ENCODE measurements at regions not wholly inside any gene's neighbourhood (a gene's known extent, or its start where the extent isn't known, plus 50 kb on each side); places are given as distances from the start of the nearest gene placed in this dataset.

DNA sequence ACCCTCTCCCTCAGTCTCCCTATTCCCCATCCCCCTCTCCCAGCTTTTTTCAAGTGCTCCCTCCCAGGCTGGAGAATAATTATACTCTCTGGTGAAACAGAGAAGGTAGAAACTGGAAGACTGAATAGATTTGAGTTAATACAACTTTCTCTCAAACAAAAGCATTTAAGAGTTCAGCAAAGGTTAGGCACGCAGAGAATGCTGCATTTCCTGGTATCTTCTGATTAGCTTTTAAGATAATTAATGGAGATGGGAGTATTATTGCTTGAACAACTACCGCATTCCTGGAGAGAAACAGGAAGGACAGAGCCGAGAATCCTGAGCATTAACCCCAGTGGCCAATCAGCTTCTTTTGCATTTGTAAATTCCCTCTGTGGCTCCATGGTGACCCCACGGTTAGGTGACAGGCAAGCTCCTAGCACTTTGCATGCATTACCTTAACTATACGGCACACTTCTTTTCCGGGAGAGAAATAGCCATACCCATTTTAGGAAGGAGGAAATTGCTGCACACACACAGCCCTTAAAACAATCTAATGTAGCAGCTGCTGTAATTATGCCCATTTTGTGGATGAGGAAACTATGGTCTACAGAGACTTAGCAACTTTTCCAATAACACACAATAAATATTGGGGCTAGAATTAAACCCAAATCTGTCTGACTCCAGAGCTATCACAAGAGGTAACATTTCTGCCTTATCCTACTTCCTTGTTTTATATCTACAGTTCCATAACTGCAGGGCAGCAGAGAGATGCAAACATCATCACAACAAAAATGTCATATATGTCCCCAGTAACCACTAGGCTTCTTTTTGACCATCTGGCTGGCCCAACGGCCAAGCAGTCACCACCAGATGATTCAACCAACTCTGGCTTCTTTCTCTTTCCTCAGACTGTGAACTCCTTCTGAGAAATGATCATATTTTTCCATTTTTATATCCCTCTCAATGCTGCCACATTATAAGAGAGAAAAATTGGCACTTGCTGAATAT lies 169.9 kb downstream of the CD24 start:
- POLR2A ChIA-PET = no interaction called here
- no peak for DNase-seq
- H3K27ac Mint-ChIP-seq = no peak overlapping the region
- intact Hi-C loops (cut with DNase I, micrococcal nuclease) = no loop called here
- no peak for ATAC-seq
- CTCF ChIA-PET = no interaction called here
- H3K4me3 Mint-ChIP-seq = no peak overlapping the region
- H3K27me3 Mint-ChIP-seq = peaks cover 10% of the 10 kb centered on the region
- peaks cover 2% of the 10 kb centered on the region for H3K36me3 Mint-ChIP-seq (ENCODE audit: low read depth)
- H3K4me1 Mint-ChIP-seq = no peaks in the 10 kb centered on the region
- peaks cover 12% of the 10 kb centered on the region for H3K9me3 Mint-ChIP-seq (ENCODE audit: low read depth)

DNA sequence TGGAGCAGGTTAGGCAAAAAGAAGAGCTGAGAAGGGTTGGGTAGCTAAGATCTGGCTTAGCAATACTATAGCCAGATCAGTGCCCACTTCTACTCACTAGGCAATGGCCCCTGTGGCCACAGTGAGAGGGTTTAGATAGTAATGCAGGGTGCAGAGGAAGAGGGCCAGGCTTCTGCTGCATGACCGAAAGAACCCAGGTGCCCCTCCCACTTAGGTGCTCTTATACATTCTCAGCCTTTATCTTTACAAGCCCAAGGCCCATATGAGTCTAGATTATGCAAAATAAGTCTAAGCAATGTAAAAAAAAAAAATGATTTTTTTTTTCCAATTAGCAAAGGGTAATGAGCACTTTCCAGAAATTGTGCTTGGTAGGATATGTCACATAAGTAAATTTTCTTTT lies 171.3 kb downstream of the CD24 start:
- H3K27me3 Mint-ChIP-seq = peaks cover 13% of the 10 kb centered on the region
- H3K4me1 Mint-ChIP-seq = no peaks in the 10 kb centered on the region
- no peak overlapping the region for H3K4me3 Mint-ChIP-seq
- CTCF ChIA-PET = no interaction called here
- ATAC-seq (no peak), DNase-seq (no peak)
- no peak overlapping the region for H3K27ac Mint-ChIP-seq
- H3K9me3 Mint-ChIP-seq (ENCODE audit: low read depth) = peaks cover 4% of the 10 kb centered on the region
- H3K36me3 Mint-ChIP-seq (ENCODE audit: low read depth) = no peaks in the 10 kb centered on the region
- intact Hi-C loops (cut with DNase I, micrococcal nuclease) = no loop called here
- POLR2A ChIA-PET = interaction anchor here (0.5 kb wide), 1 partner anchor 42 kb away, joined by 3 read pairs; no protein-coding TSS in a partner anchor

DNA sequence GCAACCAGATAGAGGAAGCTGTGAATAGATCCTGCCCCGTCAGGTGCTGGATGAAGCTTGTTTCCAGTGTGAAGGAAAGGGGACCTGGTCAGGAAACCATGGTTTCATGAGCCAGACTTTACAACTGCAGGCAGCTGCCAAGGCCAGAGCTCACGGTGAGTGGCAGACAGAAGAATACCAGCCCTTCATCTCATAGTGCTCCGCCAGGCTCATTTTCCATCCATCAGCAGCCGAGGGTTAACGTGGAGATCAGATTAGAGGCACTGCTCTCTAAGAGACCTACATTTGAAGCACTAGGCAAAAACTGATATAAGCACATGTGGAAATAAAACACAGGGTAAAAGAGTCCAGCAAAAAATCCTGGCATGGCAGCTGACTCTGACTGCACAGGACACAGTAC lies 172.4 kb downstream of the CD24 start:
- ATAC-seq = no peak
- ChIA-PET CTCF (no interaction called here), POLR2A (no interaction called here)
- H3K27me3 Mint-ChIP-seq = peaks cover 13% of the 10 kb centered on the region
- no peaks in the 10 kb centered on the region for H3K36me3 Mint-ChIP-seq (ENCODE audit: low read depth)
- H3K4me1 Mint-ChIP-seq = no peaks in the 10 kb centered on the region
- no peak overlapping the region for H3K27ac Mint-ChIP-seq
- no peak overlapping the region for H3K4me3 Mint-ChIP-seq
- no peak for DNase-seq
- H3K9me3 Mint-ChIP-seq (ENCODE audit: low read depth) = no peaks in the 10 kb centered on the region
- intact Hi-C loops (cut with DNase I, micrococcal nuclease) = no loop called here

DNA sequence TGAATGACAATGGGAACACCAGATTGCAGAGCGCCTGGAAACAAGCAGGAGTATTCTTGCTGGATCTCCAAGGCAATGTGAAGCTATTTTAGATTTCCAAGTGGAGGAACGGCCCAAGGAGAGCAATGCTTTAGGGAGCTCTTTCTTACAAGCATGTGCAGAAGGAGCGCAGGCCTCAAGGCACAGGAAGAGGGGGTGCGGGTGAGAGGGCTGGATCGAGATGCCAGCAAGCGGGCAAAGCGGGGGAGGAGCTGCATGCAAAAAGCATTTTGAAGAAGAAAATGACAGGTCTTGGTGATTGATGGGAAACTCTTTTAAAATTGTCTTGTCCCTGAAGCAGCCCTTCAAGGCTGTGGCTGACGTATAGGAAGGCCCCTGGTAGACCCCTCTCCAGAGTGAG lies 171.9 kb downstream of the QRSL1 start:
- ChIA-PET POLR2A (no interaction called here), CTCF (no interaction called here)
- Mint-ChIP-seq H3K4me1 (no peaks in the 10 kb centered on the region), H3K27ac (no peak overlapping the region), H3K9me3 (ENCODE audit: low read depth) (no peaks in the 10 kb centered on the region), H3K4me3 (no peak overlapping the region), H3K27me3 (peaks cover 13% of the 10 kb centered on the region), H3K36me3 (ENCODE audit: low read depth) (no peaks in the 10 kb centered on the region)
- DNase-seq (no peak), ATAC-seq (no peak)
- intact Hi-C loops (cut with DNase I, micrococcal nuclease) = no loop called here

DNA sequence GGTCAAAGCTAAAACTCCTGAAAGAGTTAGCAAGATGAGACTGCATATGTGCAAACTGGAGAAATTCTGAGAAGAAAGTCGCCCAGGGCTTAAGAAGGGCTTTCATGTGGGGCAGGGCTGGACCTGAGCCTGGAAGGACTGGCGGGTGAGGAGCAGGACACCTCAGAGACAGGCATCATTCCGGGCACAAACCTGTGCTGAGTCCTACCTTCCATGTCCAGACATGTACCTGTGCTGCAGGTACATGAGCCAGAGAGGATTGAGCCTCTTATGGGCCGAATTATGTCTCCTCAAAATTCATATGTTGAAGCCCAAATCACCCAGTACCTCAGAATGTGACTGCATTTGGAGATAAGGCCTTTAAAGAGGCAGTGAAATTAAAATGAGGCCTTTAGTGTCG lies 171.0 kb downstream of the QRSL1 start:
- CTCF ChIA-PET = no interaction called here
- Mint-ChIP-seq H3K27ac (no peak overlapping the region), H3K4me1 (no peaks in the 10 kb centered on the region), H3K36me3 (ENCODE audit: low read depth) (no peaks in the 10 kb centered on the region), H3K27me3 (peaks cover 17% of the 10 kb centered on the region), H3K4me3 (no peak overlapping the region), H3K9me3 (ENCODE audit: low read depth) (no peaks in the 10 kb centered on the region)
- no peak for DNase-seq
- POLR2A ChIA-PET = no interaction called here
- no peak for ATAC-seq
- intact Hi-C loops (cut with DNase I, micrococcal nuclease) = no loop called here

DNA sequence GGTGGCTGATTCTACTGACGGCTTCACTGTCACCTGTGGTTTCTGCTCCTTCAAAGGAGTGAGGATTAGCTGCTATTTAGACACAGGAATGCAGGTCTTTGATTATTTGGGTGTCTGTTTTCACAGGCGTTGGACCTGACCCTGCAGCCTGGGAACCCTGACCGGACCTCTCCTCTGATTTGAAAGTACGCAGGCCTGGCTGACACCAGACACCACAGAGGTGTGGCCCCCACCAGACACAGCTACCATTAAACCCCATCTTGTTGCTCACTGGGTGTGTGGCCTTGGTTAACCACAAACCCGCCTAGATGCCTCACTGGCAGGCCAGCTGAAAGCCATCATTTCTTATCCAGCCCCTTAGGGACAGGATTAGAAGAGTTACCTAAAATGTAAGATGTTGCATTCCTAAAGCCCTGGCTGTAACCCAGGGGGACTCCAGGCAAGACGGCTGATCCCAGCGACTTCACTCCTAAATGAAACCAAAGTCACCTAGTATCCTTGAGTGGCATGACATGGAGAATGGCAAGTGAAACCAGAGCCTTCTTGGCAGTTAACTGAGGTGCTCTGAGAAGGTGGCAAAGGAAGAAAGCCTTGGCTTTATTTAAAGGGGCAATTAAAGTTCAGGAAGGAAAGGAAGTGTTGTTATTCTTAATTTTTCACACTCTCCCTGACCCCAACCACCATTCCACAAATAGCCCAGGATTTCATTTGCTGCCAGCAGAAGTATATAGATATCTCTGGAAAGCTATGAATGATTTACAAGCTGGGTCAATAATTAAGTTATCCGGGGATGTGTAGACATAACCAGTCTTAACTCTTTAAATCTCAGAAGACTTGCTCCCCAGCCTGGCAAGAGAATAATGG lies 169.9 kb downstream of the QRSL1 start:
- Mint-ChIP-seq H3K9me3 (ENCODE audit: low read depth) (no peaks in the 10 kb centered on the region), H3K4me3 (no peak overlapping the region), H3K27ac (no peak overlapping the region), H3K36me3 (ENCODE audit: low read depth) (no peaks in the 10 kb centered on the region), H3K27me3 (peaks cover 20% of the 10 kb centered on the region), H3K4me1 (no peaks in the 10 kb centered on the region)
- ATAC-seq (no peak), DNase-seq (no peak)
- intact Hi-C loops (cut with DNase I, micrococcal nuclease) = no loop called here
- ChIA-PET POLR2A (no interaction called here), CTCF (no interaction called here)

DNA sequence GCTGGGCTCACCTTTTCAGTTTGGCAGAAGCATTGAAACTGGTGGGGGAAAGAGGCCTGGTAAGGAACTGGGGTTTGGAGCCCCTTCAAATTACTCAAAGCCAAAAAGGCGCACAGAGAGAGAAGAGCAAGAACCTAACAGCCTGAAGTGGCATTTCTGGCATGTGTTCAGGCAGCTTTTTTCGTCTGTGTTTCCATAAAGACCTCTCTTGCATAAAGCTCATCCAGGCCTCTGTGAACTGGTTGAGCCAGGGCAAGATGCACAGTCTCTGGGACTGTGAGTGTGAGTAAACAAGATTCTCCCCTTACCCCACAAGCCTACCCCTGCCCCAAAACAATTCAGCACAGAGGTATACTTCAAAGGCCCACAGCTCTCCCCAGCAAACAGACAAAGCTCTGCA lies 167.8 kb downstream of the QRSL1 start:
- Mint-ChIP-seq H3K27ac (no peak overlapping the region), H3K9me3 (ENCODE audit: low read depth) (no peaks in the 10 kb centered on the region), H3K4me3 (no peak overlapping the region), H3K36me3 (ENCODE audit: low read depth) (no peaks in the 10 kb centered on the region), H3K27me3 (peaks cover 29% of the 10 kb centered on the region), H3K4me1 (no peaks in the 10 kb centered on the region)
- POLR2A ChIA-PET = no interaction called here
- intact Hi-C loops (cut with DNase I, micrococcal nuclease) = no loop called here
- ATAC-seq (no peak), DNase-seq (no peak)
- CTCF ChIA-PET = interaction anchor here (0.7 kb wide), 1 partner anchor 22 kb away, joined by 3 read pairs; no protein-coding TSS in a partner anchor

DNA sequence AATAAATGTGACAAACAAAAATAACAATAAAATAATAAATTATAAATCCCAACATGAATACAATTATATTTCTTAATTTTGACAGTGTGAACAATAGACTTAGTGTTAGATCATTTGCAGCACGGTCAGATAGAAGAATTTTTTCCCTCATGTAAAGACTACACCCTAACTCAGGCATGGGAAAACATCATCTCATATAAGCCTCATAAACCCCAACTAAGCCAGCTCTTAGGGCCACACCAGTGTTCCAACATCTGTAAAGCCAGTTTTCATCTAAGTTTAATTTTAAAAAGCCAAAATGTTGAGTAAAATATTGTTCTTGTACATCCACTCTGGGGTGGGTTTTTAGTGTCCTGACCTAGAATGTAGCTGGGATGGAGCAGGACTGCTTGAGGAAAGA lies 167.4 kb downstream of the QRSL1 start:
- no peak overlapping the region for H3K27ac Mint-ChIP-seq
- no peak for DNase-seq
- ATAC-seq = no peak
- no peaks in the 10 kb centered on the region for H3K4me1 Mint-ChIP-seq
- no peak overlapping the region for H3K4me3 Mint-ChIP-seq
- ChIA-PET CTCF (no interaction called here), POLR2A (no interaction called here)
- no peaks in the 10 kb centered on the region for H3K36me3 Mint-ChIP-seq (ENCODE audit: low read depth)
- intact Hi-C loops (cut with DNase I, micrococcal nuclease) = no loop called here
- H3K27me3 Mint-ChIP-seq = peaks cover 29% of the 10 kb centered on the region
- H3K9me3 Mint-ChIP-seq (ENCODE audit: low read depth) = no peaks in the 10 kb centered on the region

DNA sequence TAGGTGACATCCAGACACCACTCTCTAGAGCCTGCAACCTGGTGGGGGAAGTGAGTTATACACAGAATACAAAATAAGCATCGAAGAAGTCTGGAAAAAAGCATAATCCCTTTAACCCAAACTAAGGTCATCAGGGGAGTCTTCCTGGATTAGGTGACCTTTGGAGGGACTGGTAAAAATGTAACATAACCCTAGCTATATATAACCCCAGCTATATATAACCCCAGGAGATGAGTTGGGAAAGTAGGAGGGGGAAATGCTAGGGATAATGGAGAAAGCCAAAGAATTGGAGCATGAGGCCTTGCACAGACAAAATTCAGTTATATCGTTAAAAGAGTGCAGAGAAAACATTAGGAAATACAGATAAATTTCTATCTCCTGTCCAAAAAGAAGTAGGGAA lies 164.8 kb downstream of the QRSL1 start:
- POLR2A ChIA-PET = no interaction called here
- no peak overlapping the region for H3K4me3 Mint-ChIP-seq
- H3K4me1 Mint-ChIP-seq = no peaks in the 10 kb centered on the region
- intact Hi-C loops (cut with DNase I, micrococcal nuclease) = no loop called here
- CTCF ChIA-PET = interaction anchor here (0.8 kb wide), 1 partner anchor 183 kb away, joined by 3 read pairs; no protein-coding TSS in a partner anchor
- H3K36me3 Mint-ChIP-seq (ENCODE audit: low read depth) = no peaks in the 10 kb centered on the region
- no peak overlapping the region for H3K27ac Mint-ChIP-seq
- peaks cover 19% of the 10 kb centered on the region for H3K27me3 Mint-ChIP-seq
- no peak for ATAC-seq
- DNase-seq = no peak
- H3K9me3 Mint-ChIP-seq (ENCODE audit: low read depth) = no peaks in the 10 kb centered on the region

DNA sequence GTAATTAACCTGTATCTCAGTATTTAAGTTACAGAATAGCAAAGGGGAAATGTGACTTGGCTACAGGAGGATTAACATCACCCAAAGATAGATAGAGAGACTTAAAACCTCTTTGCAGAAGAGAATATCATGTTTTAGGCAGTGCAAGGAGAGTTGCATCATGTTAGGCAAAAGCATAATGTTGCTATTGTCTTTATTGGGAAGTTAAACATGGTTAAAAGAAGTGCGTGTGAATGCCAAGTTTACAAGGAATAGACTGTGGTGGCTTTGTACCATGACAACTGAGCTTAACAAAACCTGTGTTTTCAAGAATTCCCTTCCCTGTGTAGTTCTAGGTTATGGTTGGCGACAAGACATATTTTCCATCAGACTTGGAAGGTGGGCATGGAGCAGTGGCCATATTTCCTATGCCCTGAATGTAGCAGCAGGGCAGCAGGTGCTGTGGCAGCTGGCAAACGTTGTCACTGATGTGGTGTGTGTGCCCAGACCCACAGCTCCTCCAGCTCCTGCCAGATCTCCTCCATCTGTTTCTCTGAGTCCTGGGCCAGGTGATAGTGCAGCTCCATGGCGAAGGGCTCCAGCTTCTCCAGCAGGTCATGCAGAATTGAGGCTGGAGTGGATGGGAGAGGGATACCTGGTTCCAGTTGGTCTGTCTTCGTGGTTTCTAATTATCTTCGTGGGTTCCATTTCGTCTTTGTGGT lies 163.3 kb downstream of the QRSL1 start:
- DNase-seq (no peak), ATAC-seq (no peak)
- no peak overlapping the region for H3K27ac Mint-ChIP-seq
- H3K27me3 Mint-ChIP-seq = peaks cover 16% of the 10 kb centered on the region
- no peak overlapping the region for H3K4me3 Mint-ChIP-seq
- CTCF ChIA-PET = no interaction called here
- POLR2A ChIA-PET = no interaction called here
- H3K4me1 Mint-ChIP-seq = no peaks in the 10 kb centered on the region
- no peaks in the 10 kb centered on the region for H3K36me3 Mint-ChIP-seq (ENCODE audit: low read depth)
- no peaks in the 10 kb centered on the region for H3K9me3 Mint-ChIP-seq (ENCODE audit: low read depth)
- intact Hi-C loops (cut with DNase I, micrococcal nuclease) = no loop called here

DNA sequence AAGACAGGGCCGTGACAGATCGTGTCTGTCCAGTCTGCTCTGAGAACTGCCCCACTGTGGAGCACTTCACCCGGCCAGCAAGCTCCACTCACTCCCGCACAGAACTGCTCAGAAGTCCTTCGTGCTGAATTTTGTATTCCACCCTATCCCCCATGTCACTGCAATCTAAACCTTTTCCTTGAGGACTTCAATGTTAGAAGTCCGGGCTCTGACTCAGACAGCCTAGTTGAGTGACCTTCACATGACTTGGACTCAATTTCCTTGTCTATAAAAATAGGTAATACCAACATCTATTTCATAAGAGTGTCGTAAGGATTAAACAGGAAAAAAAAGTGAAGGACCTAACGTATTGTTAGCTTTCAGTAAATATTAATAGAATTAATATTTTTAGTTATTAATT lies 161.6 kb downstream of the QRSL1 start:
- Mint-ChIP-seq H3K36me3 (ENCODE audit: low read depth) (no peaks in the 10 kb centered on the region), H3K27ac (no peak overlapping the region), H3K4me1 (no peaks in the 10 kb centered on the region), H3K9me3 (ENCODE audit: low read depth) (no peaks in the 10 kb centered on the region), H3K4me3 (no peak overlapping the region), H3K27me3 (peaks cover 14% of the 10 kb centered on the region)
- CTCF ChIA-PET = no interaction called here
- intact Hi-C loops (cut with DNase I, micrococcal nuclease) = no loop called here
- no peak for ATAC-seq
- DNase-seq = no peak
- POLR2A ChIA-PET = no interaction called here

Measured in activated CD4-positive, alpha-beta T cell treated with anti-CD3 and anti-CD28 coated beads for 36 hours (primary cell).